Osteocyte (in vitro differentiated cells): ENCODE measurements at regions not wholly inside any gene's neighbourhood (a gene's known extent, or its start where the extent isn't known, plus 50 kb on each side); places are given as distances from the start of the nearest gene placed in this dataset.

ENCODE experiments used
- DNase-seq: peaks from one replicate; pipeline ENCODE4 v3.0.0; 2021; ENCODE audit warnings: mixed read lengths; ENCODE audit not compliant: unreplicated experiment; ENCODE audit errors: extremely low spot score
- H3K27ac Mint-ChIP-seq: one replicate; pipeline ENCODE4 v1.8.0; 2021; ENCODE audit warnings: mild to moderate bottlenecking, mixed read lengths; ENCODE audit not compliant: unreplicated experiment
- H3K27me3 Mint-ChIP-seq: one replicate; pipeline ENCODE4 v1.8.0; 2021; ENCODE audit warnings: mixed read lengths; ENCODE audit not compliant: unreplicated experiment
- H3K36me3 Mint-ChIP-seq: one replicate; pipeline ENCODE4 v1.8.0; 2021; ENCODE audit warnings: mixed read lengths; ENCODE audit not compliant: unreplicated experiment
- H3K4me1 Mint-ChIP-seq: one replicate; pipeline ENCODE4 v1.8.0; 2021; ENCODE audit warnings: mixed read lengths; ENCODE audit not compliant: unreplicated experiment
- H3K4me3 Mint-ChIP-seq: one replicate; pipeline ENCODE4 v1.8.0; 2021; ENCODE audit warnings: mild to moderate bottlenecking, moderate library complexity, mixed read lengths; ENCODE audit not compliant: unreplicated experiment
- H3K9me3 Mint-ChIP-seq: one replicate; pipeline ENCODE4 v1.8.0; 2021; ENCODE audit warnings: mixed read lengths; ENCODE audit not compliant: unreplicated experiment
- CTCF ChIP-seq: fragments of 200-600 bp; sonication (generic); IDR thresholded peaks from 2 replicates; pipeline ENCODE4 v1.5.0; 2021; ENCODE audit warnings: antibody characterized with exemption, mild to moderate bottlenecking, moderate library complexity

DNA sequence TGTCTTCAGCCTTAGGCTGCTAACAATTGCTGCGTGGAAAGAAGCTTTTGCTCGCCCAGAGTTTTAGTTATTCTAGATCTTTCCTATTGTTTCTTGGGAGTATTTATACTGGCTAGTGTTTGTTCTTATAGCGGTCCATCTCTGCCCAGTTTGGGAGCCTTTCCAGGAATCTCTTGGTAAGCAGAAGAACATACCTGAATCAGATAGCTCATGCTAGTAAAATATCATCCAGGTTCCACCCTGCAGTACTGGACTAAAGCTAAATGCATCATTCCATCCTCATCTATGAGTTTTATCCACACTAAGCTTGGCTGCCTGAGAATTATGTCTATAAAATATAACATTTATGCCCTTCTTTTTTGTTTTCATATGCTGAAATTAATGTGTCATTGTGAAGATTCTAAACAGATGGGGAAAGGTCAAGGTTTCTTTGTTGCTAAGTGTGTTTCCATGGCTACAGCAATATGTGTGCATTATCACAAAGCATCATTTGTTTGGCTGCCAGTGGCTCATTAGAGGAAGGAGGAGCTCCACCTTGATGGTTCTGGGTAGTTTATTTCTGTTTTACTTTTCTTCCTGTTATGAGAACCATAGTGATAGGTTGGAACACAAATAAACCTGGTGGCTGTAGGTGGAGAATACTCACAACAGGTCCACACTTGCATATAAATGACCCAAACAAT, 182.8 kb downstream of the PIK3C3 start:
- Mint-ChIP-seq H3K4me1 (no peaks in the 10 kb centered on the region), H3K27ac (no peak overlapping the region), H3K27me3 (peaks cover 11% of the 10 kb centered on the region), H3K4me3 (no peak overlapping the region), H3K36me3 (no peaks in the 10 kb centered on the region), H3K9me3 (peaks cover 9% of the 10 kb centered on the region)
- no peak for TF ChIP-seq CTCF
- DNase-seq: no peak

DNA sequence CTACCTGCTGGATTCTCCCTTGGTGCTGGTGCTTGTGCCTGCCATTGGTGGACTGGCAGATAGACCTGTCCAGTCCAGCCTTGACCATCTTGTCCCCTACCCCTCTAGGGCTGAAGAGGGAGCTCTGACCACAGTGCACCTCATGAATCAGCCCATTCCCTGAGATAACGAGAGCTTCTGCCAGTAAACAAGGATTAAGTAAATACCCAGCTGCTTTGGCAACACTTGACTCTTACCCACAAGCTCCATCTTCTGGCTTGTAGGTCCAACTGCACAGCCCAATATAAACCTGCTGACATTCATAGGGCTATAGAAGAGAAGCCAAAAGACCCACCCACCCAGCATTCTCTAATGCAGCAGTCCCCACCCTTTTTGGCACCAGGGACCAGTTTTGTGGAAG, 186.4 kb downstream of the PIK3C3 start:
- TF ChIP-seq CTCF: no peak
- Mint-ChIP-seq H3K36me3 (no peaks in the 10 kb centered on the region), H3K4me3 (no peak overlapping the region), H3K9me3 (peaks cover 9% of the 10 kb centered on the region), H3K27ac (no peak overlapping the region), H3K27me3 (no peaks in the 10 kb centered on the region), H3K4me1 (no peaks in the 10 kb centered on the region)
- no peak for DNase-seq

- no peaks in the 10 kb centered on the region for H3K36me3 Mint-ChIP-seq
- DNase-seq: no peak
- H3K27ac Mint-ChIP-seq: no peak overlapping the region
- no peaks in the 10 kb centered on the region for H3K27me3 Mint-ChIP-seq
- H3K9me3 Mint-ChIP-seq: no peaks in the 10 kb centered on the region
- no peak for TF ChIP-seq CTCF
- no peaks in the 10 kb centered on the region for H3K4me1 Mint-ChIP-seq
- H3K4me3 Mint-ChIP-seq: no peak overlapping the region
These were observed 200.0 kb downstream of the PIK3C3 start for GRCh38 chr18:42155024-42155423.

DNA sequence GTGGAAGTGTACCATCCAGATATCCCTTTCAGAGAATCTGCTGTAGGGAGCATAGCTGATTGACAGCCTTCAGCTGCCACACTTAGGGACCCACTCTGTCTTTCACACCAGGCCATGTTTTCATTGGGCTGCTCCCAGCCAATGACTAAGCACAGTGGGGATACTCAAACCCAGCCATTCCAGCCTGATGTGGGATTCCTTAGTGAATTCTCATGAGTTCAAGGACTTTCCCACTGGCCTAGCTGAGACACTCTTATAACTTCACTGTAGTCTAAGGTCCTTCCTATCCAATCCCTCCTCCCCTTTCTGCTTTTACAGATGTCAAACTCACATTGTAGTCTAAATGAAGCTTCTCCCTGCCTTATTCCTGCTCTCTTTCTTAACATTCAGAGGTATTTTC, 201.2 kb downstream of the PIK3C3 start:
- H3K27ac Mint-ChIP-seq: no peak overlapping the region
- H3K4me3 Mint-ChIP-seq: no peak overlapping the region
- no peak for TF ChIP-seq CTCF
- H3K36me3 Mint-ChIP-seq: no peaks in the 10 kb centered on the region
- no peaks in the 10 kb centered on the region for H3K4me1 Mint-ChIP-seq
- DNase-seq: no peak
- no peaks in the 10 kb centered on the region for H3K9me3 Mint-ChIP-seq
- H3K27me3 Mint-ChIP-seq: no peaks in the 10 kb centered on the region

GRCh38 chr18:42157420-42157819, 202.4 kb downstream of the PIK3C3 start:
- H3K27me3 Mint-ChIP-seq: no peaks in the 10 kb centered on the region
- H3K27ac Mint-ChIP-seq: no peak overlapping the region
- H3K4me3 Mint-ChIP-seq: no peak overlapping the region
- TF ChIP-seq CTCF: no peak
- no peak for DNase-seq
- H3K4me1 Mint-ChIP-seq: no peaks in the 10 kb centered on the region
- H3K9me3 Mint-ChIP-seq: no peaks in the 10 kb centered on the region
- no peaks in the 10 kb centered on the region for H3K36me3 Mint-ChIP-seq
